ENCODE measurements at regions not wholly inside any gene's neighbourhood (a gene's known extent, or its start where the extent isn't known, plus 50 kb on each side); places are given as distances from the start of the nearest gene placed in this dataset.

- TF ChIP-seq CTCF (IDR thresholded peaks at IDR 0.05) = no peak
- TF ChIP-seq POLR2AphosphoS5 (IDR thresholded peaks at IDR 0.05) = no peak
These were observed 85.2 kb downstream of the CCDC34 start for GRCh38 chr11:27277843-27278242.

All from breast epithelium (tissue), 3 donors.